HCT116 (cell line): ENCODE measurements at regions not wholly inside any gene's neighbourhood (a gene's known extent, or its start where the extent isn't known, plus 50 kb on each side); places are given as distances from the start of the nearest gene placed in this dataset.

ENCODE experiments used
- ATAC-seq: fragments of 200-7000 bp; cut with Tn5 transposase; 2 replicates; pipeline ENCODE4 v1.9.1; 2020; ENCODE audit warnings: mild to moderate bottlenecking, moderate library complexity
- BruUV-seq: library from RNA; stranded (reverse); fragments of 400-500 nt; replicated peaks from 2 replicates; lab custom pipeline; 2021; lab: Mats Ljungman, UMichigan
- CTCF ChIA-PET: fragments of 300-600 bp; sonication (Branson Sonifier 250); formaldehyde crosslinking; loops from one replicate; lab custom pipeline; 2021; ENCODE audit warnings: antibody characterized with exemption; lab: Charles Lee
- POLR2A ChIA-PET: fragments of 300-600, 350-600 bp; sonication (Branson Sonifier 250); formaldehyde crosslinking; loops from one replicate; lab custom pipeline; 2021; ENCODE audit warnings: antibody characterized with exemption; lab: Charles Lee
- RAD21 ChIA-PET, 2 experiments: fragments of 300-600 bp; sonication (Branson Sonifier 250); formaldehyde crosslinking; loops; one replicate each; lab custom pipeline; 2023; ENCODE audit warnings: low total read pairs in 2 of 2; ENCODE audit not compliant: uncharacterized antibody in 2 of 2, unreplicated experiment in 2 of 2, low non-redundant PET in 1 of 2; lab: Charles Lee
- DNase-seq: peaks from one replicate; pipeline ENCODE4 v3.0.0-alpha.2; 2010; ENCODE audit warnings: low read depth, low spot score
- H2AFZ ChIP-seq: fragments of 200-600 bp; shearing (Covaris generic), sonication (generic); 2 replicates; pipeline ENCODE4 v1.6.1; 2017; ENCODE audit warnings: low read depth, mixed run types, mixed read lengths, antibody characterized with exemption, low read length; ENCODE audit not compliant: poor library complexity, severe bottlenecking
- H3K27ac ChIP-seq: 2 replicates; pipeline ENCODE4 v1.5.1; 2012; ENCODE audit warnings: low read depth, low read length
- H3K27me3 ChIP-seq: fragments of 200-600 bp; sonication (generic); 2 replicates; pipeline ENCODE4 v1.6.1; 2016; ENCODE audit warnings: mixed run types, low read length, mixed read lengths; ENCODE audit not compliant: insufficient read depth
- H3K36me3 ChIP-seq, 2 experiments: fragments of 200-500 bp in 1 of 2; fragments of 200-600 bp in 1 of 2; sonication (Bioruptor generic) in 1 of 2; sonication (generic) in 1 of 2; 2 replicates each; pipeline versions ENCODE4 v1.5.1 to v1.6.1; 2014 to 2016; ENCODE audit warnings: low read length in 2 of 2, inconsistent platforms in 1 of 2, mixed read lengths in 1 of 2, mixed run types in 1 of 2; ENCODE audit not compliant: insufficient read depth in 2 of 2, control insufficient read depth in 1 of 2
- H3K4me1 ChIP-seq, 2 experiments: fragments of 200-600 bp in 1 of 2; sonication (generic) in 1 of 2; 2 replicates each; pipeline versions ENCODE4 v1.5.1 to v1.6.1; 2012 to 2017; ENCODE audit warnings: low read length in 2 of 2, inconsistent platforms in 1 of 2, mild to moderate bottlenecking in 1 of 2, mixed read lengths in 1 of 2, mixed run types in 1 of 2, moderate library complexity in 1 of 2; ENCODE audit not compliant: insufficient read depth in 2 of 2, control insufficient read depth in 1 of 2
- H3K4me2 ChIP-seq: fragments of 200-600 bp; sonication (generic); 2 replicates; pipeline ENCODE4 v1.6.1; 2017; ENCODE audit warnings: mixed run types, low read length, mixed read lengths
- H3K4me3 ChIP-seq, 2 experiments: fragments of 200-600 bp in 1 of 2; sonication (generic) in 1 of 2; replicated peaks in 1 of 2; 2 replicates each; pipeline ENCODE4 v1.5.1; 2011 to 2016; ENCODE audit warnings: low read length in 2 of 2, control low read depth in 1 of 2, low read depth in 1 of 2, mild to moderate bottlenecking in 1 of 2, mixed read lengths in 1 of 2, mixed run types in 1 of 2
- H3K79me2 ChIP-seq: fragments of 200-600 bp; sonication (generic); 2 replicates; pipeline ENCODE4 v1.6.1; 2017; ENCODE audit warnings: mild to moderate bottlenecking, mixed run types, low read length, moderate library complexity, mixed read lengths; ENCODE audit not compliant: insufficient read depth
- H3K9ac ChIP-seq: fragments of 200-600 bp; sonication (generic); 2 replicates; pipeline ENCODE4 v1.6.1; 2016; ENCODE audit warnings: low read length, mixed read lengths
- H3K9me2 ChIP-seq: fragments of 200-600 bp; sonication (generic), shearing (Covaris generic); 2 replicates; pipeline ENCODE4 v1.6.1; 2017; ENCODE audit warnings: mixed run types, mild to moderate bottlenecking, moderate library complexity; ENCODE audit not compliant: insufficient read depth
- H3K9me3 ChIP-seq, 2 experiments: fragments of 200-500 bp in 1 of 2; fragments of 200-600 bp in 1 of 2; sonication (Bioruptor generic) in 1 of 2; sonication (generic) in 1 of 2; 2 replicates each; pipeline ENCODE4 v1.6.1; 2014 to 2017; ENCODE audit warnings: low read length in 2 of 2, mixed read lengths in 2 of 2, inconsistent platforms in 1 of 2, low read depth in 1 of 2, mild to moderate bottlenecking in 1 of 2, mixed run types in 1 of 2, moderate library complexity in 1 of 2; ENCODE audit not compliant: control insufficient read depth in 1 of 2, insufficient read depth in 1 of 2
- H4K20me1 ChIP-seq: fragments of 200-600 bp; sonication (generic), shearing (Covaris generic); 2 replicates; pipeline ENCODE4 v1.6.1; 2017; ENCODE audit warnings: mixed run types, mild to moderate bottlenecking, moderate library complexity; ENCODE audit not compliant: insufficient read depth
- CBX3 ChIP-seq: IDR thresholded peaks from 2 replicates; pipeline ENCODE4 v1.6.1; 2012; ENCODE audit warnings: low read depth
- CEBPB ChIP-seq: IDR thresholded peaks from 2 replicates; pipeline ENCODE4 v1.6.1; 2012; ENCODE audit warnings: low read depth
- EGR1 ChIP-seq: IDR thresholded peaks from 2 replicates; pipeline ENCODE4 v1.6.1; 2012; ENCODE audit warnings: low read depth
- ELF1 ChIP-seq: IDR thresholded peaks from 2 replicates; pipeline ENCODE4 v1.6.1; 2012; ENCODE audit warnings: low read depth, borderline replicate concordance
- EZH2 ChIP-seq: fragments of 200-600 bp; sonication (generic); IDR thresholded peaks from 2 replicates; pipeline ENCODE4 v1.6.1; 2017; ENCODE audit warnings: antibody characterized with exemption, mixed run types
- FOSL1 ChIP-seq: IDR thresholded peaks from 2 replicates; pipeline ENCODE4 v1.6.1; 2012; ENCODE audit warnings: low read depth
- JUND ChIP-seq: IDR thresholded peaks from 2 replicates; pipeline ENCODE4 v1.6.1; 2012
- POLR2AphosphoS5 ChIP-seq: IDR thresholded peaks from 2 replicates; pipeline ENCODE4 v1.6.1; 2011; ENCODE audit warnings: mild to moderate bottlenecking, low read depth, low read length, moderate library complexity
- RAD21 ChIP-seq: IDR thresholded peaks from 2 replicates; pipeline ENCODE4 v1.6.1; 2012; ENCODE audit warnings: low read depth, mild to moderate bottlenecking
- REST ChIP-seq: IDR thresholded peaks from 2 replicates; pipeline ENCODE4 v1.6.1; 2012; ENCODE audit warnings: low read depth
- SIN3A ChIP-seq: IDR thresholded peaks from 2 replicates; pipeline ENCODE4 v1.6.1; 2012; ENCODE audit warnings: low read depth
- SP1 ChIP-seq: IDR thresholded peaks from 2 replicates; pipeline ENCODE4 v1.6.1; 2012; ENCODE audit warnings: low read depth
- TCF7L2 ChIP-seq: IDR thresholded peaks from 2 replicates; pipeline ENCODE4 v1.7.0; 2011; ENCODE audit warnings: borderline replicate concordance, inconsistent platforms; ENCODE audit not compliant: insufficient read depth, insufficient read length; ENCODE audit errors: extremely low read depth
- ZFX ChIP-seq: fragments of 450-650 bp; IDR thresholded peaks from 2 replicates; pipeline ENCODE4 v1.6.1; 2017
- ZNF274 ChIP-seq: fragments of 200-500 bp; sonication (Bioruptor generic); IDR thresholded peaks from 2 replicates; pipeline ENCODE4 v1.6.1; 2014; ENCODE audit warnings: mild to moderate bottlenecking, low read depth, low read length, inconsistent platforms
- intact Hi-C: fragments of 100-400 bp; cut with micrococcal nuclease; formaldehyde crosslinking; loops from 2 replicates; pipeline ENCODE4 v1.10.0; 2022

- H3K4me3 ChIP-seq: no peak overlapping the region
- H3K9me3 ChIP-seq: no peaks in the 10 kb centered on the region
- ATAC-seq (no peak), DNase-seq (no peak)
- TF ChIP-seq ELF1 (no peak), SIN3A (no peak), EZH2 (no peak), JUND (no peak), POLR2AphosphoS5 (no peak), CEBPB (no peak), ZFX (no peak), CBX3 (no peak), TCF7L2 (no peak), EGR1 (no peak), ZNF274 (no peak), FOSL1 (no peak), REST (no peak), RAD21 (no peak), SP1 (no peak)
- no peak overlapping the region for H2AFZ ChIP-seq
- H3K9ac ChIP-seq: no peak overlapping the region
- no peaks in the 10 kb centered on the region for H3K36me3 ChIP-seq
- H3K79me2 ChIP-seq: no peaks in the 10 kb centered on the region
- no peak overlapping the region for H3K4me2 ChIP-seq
- no peaks in the 10 kb centered on the region for H3K4me1 ChIP-seq
- H3K9me2 ChIP-seq: no peaks in the 10 kb centered on the region
- no peaks in the 10 kb centered on the region for H4K20me1 ChIP-seq
- ChIA-PET CTCF (no interaction called here), RAD21 (no interaction called here), POLR2A (no interaction called here)
- H3K27me3 ChIP-seq: no peaks in the 10 kb centered on the region
- no TSS peak for BruUV-seq
- intact Hi-C loops: no loop called here
- H3K27ac ChIP-seq: no peak overlapping the region
These were observed 428.2 kb upstream of the POT1 start for GRCh38 chr7:125357676-125358455.
